NCI-H1694 treated with DMSO at 0.1 percent for 48 hours (cell line): ENCODE measurements at regions not wholly inside any gene's neighbourhood (a gene's known extent, or its start where the extent isn't known, plus 50 kb on each side); places are given as distances from the start of the nearest gene placed in this dataset.

Source experiments
- DNase-seq: peaks from one replicate; lab custom pipeline; 2025; lab: John Stamatoyannopoulos, UW

DNA sequence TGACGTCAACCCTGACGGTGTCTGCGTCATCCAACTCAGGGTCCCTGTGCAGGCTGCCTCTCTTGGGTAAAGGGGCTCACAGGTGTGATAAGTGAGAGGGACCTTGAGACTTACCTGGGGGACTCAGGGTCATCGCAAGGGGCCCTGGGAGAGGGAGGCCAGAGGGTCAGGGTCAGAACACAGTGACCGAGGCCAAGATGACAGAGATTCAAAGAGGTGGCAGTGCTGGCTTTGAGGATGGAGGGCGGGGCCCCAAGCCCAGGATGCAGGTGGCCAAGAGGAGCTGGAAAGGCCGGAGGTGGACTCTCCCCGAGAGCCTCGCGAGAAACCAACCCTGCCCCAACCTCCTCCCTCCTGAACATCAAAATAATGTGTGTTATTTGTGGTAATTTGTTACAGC lies 165.2 kb upstream of the PPP2R2D start:
- no peak for DNase-seq

- DNase-seq: no peak
Observed at GRCh38 chr10:131736321-131736980, 164.4 kb upstream of the PPP2R2D start.

DNA sequence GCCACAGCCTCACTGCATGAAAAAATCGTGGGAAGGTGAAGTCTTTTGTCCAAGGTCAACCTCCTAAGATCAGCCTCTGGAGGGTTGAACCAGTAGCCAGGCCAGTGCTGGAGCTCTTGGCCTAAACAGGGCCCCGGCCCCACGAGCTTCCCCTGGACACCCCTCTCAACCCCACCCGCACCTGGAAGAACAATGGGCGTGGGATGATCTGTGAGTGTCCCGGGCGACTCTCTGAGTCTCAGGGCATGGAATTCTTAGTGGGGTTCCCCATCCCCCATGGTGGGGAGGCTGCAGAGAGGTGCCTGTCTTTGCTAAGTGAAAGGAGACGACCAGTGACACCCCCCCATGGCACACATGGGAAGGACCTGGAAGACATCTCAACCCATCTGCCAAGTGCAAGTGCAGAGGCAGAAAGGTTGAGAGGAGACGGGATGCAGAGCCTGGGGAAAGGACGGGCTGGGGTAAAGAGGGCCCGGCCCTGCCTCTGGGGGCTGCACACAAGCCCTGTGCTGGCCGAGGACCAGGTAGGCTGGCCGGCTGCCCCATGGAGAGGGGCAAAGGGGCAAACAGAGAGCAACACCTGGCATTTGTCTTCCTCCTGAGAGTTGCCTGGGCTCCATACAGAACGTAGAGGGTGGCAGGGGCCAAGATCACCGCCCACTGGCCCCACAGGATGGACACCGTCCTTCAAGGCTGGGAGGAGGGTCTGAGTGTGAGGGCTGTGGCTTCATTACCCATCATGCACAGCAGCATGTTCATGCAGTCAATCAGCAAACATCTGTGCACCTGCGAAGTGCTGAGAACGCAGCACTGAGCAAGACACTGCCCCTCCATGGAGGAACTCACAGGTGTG lies 163.0 kb upstream of the PPP2R2D start:
- no peak for DNase-seq

DNA sequence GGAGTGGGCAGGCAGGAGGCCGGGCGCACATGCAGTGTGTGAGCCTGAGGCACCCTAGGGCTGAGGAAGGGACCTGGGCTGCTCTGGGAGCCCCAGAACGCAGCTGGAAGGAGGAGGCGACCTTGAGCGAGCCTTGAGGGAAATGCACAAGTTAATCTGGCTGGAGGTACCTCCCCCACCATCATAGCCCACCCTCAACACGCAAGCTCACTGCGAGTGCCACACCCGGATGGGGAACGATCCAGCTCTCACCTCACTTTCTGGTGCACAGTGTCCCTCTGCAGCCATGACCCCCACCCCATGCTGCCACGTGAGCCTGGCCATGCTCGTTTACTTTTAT lies 162.4 kb upstream of the PPP2R2D start:
- DNase-seq: no peak

DNA sequence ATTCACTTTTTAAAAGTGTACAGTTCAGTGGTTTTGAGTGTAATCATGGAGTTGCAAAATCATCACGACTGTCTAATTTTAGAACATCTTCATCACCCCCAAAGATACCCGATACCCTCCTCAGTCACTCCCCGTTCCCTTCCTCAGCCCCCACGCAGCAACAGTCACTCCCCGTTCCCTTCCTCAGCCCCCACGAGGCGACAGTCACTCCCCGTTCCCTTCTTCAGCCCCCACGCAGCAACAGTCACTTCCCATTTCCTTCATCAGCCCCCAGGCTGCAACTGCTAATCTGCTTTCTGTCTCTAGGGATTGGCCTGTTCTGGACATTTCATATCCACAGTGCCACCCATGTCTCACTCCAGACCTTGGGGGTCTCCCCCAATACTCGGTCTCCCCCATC lies 161.6 kb upstream of the PPP2R2D start:
- no peak for DNase-seq

GRCh38 chr10:131742500-131742951 lies 158.3 kb upstream of the PPP2R2D start:
- DNase-seq: no peak

DNA sequence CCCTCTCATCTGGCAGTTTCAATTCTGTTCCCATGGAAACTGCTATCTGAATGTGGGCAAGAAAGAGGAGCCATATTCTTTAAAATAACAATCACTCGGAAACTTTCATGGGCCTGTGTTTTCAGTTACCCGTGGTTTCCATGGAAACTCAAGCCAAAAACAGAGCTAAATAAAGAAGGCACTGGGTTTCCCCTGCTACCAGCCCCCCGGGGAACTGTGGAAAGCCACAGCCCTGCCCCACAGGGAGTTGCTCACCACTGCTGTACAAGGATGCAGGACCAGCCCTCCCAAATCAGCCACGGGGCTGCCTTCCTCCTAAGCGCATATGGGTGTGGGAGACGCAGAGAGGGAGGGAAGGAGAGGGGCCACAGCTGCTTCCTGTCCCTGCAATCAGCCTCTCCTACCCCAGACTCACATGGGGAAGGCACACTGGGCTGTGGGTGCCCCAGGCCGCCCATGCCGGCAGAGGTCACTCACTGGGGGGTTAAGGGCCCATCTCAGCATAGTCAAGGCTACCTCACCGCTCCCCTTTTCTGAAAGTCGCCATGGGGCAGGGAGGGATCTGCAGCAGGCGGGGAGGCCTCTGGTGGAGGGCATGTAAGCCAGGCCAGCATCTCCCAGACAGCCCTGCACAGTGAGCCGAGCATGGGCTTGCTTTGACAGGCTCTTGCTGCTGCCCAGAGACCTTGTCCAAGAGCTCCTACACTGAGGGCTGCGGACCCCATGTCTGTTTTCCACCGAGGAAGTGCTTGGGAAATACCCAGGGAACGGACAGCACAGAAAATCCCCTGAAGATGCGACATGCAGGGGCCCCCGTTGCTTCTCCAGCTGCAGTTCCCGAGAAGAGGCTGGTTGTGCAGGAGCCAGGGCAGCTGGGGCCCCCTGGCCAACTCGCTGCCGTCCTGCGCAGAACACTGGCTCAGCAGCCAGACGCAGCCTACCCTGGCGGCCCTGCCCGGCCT lies 157.3 kb upstream of the PPP2R2D start:
- no peak for DNase-seq

GRCh38 chr10:131744346-131744745 lies 156.5 kb upstream of the PPP2R2D start:
- DNase-seq: no peak

GRCh38 chr10:131745591-131745990 lies 155.2 kb upstream of the PPP2R2D start:
- DNase-seq: no peak

GRCh38 chr10:131746241-131746711 lies 154.5 kb upstream of the PPP2R2D start:
- no peak for DNase-seq

GRCh38 chr10:131746785-131747184 lies 154.0 kb upstream of the PPP2R2D start:
- no peak for DNase-seq

DNA sequence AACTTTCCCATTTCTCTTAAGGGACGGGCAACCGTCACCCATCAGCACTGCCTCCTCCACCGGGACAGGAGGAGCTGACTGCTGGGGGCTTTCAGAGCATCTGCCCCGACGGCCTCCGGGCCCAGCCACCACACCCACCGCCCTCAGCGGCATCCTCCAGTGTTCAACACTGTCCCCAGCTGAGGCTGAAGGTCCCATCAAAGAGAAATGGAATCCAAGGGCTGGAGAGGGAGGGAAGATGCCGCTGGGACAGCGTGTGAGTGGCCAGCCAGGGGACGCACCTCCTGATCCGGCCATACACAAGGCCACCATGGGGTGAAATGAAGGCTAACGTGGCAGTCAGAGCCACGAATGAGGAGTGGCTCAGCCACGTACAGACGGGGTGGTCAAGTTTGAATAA lies 153.6 kb upstream of the PPP2R2D start:
- no peak for DNase-seq

GRCh38 chr10:131747791-131748190 lies 153.0 kb upstream of the PPP2R2D start:
- no peak for DNase-seq

- no peak for DNase-seq
Observed at GRCh38 chr10:131748191-131748590, 152.6 kb upstream of the PPP2R2D start.

GRCh38 chr10:131748831-131749766 lies 151.7 kb upstream of the PPP2R2D start:
- DNase-seq: no peak

DNA sequence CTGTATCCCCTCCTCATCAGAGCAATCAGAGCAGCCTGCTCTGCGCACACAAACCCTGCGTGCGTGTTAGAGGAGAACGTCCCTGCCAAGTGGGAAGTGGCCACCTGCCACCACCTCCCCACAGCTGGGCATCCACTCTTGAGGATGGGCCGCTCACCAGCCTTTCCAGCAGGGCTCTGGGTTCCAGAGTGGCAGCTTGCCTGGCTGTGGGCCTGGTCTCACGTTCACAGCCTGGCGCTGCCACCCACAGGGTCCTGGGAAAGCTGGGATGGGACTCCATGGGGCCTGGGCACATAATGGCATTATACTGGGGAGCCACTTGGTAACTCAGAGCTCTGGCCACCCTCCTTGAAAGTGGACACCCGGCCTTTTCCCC lies 151.1 kb upstream of the PPP2R2D start:
- DNase-seq: no peak

- no peak for DNase-seq
Observed at GRCh38 chr10:131750171-131750895, 150.5 kb upstream of the PPP2R2D start.

GRCh38 chr10:131750973-131751826 lies 149.6 kb upstream of the PPP2R2D start:
- no peak for DNase-seq
